NCI-H1092 (cell line): ENCODE measurements at regions not wholly inside any gene's neighbourhood (a gene's known extent, or its start where the extent isn't known, plus 50 kb on each side); places are given as distances from the start of the nearest gene placed in this dataset.

ENCODE experiments used
- DNase-seq: peaks from one replicate; lab custom pipeline; 2025; lab: John Stamatoyannopoulos, UW

GRCh38 chr15:93271871-93272270 is 182.9 kb upstream of the RGMA start:
- DNase-seq: no peak

DNA sequence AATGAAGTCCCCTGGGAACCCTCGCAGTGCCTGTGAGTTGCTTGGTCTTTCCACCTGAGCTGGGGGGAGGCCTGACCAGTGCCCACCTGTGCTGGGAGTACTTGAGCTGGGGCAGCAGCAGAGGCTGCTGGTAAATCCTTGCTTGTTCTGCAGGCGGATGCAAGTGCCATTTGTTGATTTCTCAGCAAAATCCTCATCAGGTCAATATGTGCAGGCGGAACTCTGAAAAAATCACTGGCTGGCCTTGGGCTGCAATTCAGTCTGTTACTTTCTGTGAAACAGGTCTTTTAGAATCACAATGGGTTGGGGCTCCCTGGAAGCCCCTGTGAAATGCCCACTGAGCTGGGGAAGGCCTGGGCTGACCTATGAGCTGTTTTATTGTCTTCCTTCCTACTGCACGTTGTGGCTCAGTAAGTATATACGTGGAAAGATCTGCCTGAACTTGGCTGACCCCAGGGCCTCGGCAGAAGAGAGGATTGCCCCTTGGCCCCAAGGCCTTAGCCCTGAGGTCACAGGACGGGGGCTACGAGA is 182.0 kb upstream of the RGMA start:
- DNase-seq: no peak

DNA sequence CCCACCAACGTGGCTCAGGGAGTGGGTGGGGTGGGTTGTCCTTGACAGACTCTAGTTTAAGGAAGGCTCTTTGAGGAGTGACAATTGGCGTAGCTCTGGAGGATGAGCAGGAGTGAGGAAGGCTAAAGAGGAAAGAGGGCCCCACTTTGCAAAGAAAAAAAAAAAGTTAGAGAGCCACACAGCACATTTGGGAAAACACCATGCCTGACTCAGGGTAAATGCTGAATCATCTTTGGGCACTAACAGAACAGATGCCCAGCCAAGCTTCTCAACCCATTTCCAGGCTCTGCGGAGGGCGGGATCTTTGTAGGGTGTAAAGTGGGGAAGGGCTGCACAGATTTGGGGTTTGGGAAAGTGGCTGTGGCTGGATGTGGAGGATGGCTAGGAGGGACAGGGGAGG is 179.1 kb upstream of the RGMA start:
- DNase-seq: no peak

- no peak for DNase-seq
Observed at GRCh38 chr15:93266291-93266690, 177.3 kb upstream of the RGMA start.

DNA sequence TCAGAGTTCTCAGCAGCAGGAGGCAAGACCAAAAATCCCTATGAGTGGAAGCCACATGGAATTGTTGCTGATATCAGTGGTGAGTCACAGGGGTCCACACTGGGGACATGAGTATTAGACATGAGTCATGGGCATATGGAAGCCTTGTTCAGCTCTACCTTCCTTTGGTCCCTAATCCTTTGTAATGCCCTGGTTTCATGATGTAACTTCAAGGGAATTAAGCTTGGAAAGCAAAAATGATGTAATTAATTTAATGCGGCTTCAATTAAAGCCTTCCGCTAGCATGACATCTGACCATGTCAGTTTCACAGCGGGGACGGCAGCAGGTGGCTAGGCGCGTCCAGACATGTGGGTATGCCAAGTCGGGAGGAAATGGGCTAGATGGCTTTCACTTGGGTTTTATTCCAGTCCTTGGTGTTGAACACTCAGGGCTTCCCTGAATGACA is 176.1 kb upstream of the RGMA start:
- DNase-seq: no peak

DNA sequence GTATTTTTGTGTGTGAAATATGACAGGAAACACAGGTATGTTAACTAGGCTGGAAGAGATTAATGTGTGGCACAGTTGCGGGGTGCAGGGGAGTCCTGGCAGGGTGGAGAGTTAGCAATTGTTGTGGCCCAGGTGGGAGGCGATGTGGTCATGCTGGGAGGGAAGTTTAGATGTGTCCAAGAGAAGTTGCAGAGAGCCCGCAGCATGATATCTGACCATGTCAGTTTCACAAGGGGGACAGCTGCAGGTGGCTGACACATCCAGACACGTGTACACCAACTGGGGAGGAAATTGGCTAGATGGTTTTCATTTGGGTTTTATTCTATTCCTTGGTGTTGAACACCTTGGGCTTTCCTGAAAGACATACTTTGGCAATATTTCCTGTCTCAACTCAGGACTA is 172.8 kb upstream of the RGMA start:
- no peak for DNase-seq

DNA sequence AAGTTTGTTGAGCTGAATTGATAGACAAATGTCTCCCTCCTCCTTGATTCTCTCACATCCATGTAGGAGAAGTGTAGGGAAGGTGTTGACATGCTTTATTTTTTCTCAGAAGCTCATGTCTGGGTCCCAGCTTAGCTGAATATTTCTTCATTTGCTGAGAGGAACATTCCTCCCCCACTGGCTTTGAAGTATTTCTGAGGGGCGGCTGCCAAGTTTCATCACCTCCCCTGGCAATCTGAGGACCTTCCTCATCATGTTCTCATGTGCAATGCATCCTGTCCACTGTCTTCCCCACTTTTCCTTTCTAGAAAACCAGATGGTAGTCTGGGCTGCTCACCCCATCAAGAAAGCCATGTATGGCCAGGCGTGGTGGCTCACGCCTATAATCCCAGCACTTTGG is 168.9 kb upstream of the RGMA start:
- no peak for DNase-seq

DNA sequence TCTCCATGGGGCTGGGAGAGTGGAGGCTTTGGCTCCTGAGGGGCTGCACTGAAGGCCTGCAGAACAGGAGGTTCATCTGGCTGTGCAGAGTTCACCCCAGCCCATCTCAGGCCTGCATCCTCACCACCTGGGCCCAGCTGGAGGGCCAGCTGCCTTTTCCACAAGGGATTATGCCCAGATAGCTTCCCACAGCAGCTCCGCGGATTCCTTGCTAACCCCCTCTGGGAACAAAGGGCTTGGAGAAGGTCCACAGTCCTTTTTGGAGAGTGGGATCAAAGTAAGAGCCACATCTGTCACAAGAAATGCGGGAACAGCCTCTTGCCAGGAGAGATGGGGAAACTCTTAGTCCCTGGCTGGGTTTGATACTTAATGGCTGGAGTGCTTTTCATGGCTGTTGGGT is 164.7 kb upstream of the RGMA start:
- no peak for DNase-seq

DNA sequence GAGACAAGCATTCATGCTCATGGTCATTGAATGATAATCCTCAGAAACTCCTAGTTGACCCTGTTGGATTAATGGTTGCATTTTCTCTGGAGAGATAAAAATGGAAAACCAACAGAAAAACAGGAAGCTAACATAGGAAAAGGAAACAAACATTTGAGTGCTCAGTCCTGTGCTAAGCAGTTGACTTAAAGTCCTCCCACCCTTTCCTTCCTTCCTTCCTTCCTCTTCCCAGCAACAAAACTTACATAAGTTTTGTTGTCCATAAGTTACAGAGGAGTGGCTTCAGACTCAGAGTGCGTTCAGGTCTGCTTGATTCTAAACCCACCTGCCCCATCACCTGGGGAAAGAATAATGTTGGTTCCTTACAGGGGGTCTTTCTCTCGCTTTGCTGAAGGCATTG is 163.8 kb upstream of the RGMA start:
- DNase-seq: no peak

- no peak for DNase-seq
Observed at GRCh38 chr15:93250950-93251349, 161.9 kb upstream of the RGMA start.

DNA sequence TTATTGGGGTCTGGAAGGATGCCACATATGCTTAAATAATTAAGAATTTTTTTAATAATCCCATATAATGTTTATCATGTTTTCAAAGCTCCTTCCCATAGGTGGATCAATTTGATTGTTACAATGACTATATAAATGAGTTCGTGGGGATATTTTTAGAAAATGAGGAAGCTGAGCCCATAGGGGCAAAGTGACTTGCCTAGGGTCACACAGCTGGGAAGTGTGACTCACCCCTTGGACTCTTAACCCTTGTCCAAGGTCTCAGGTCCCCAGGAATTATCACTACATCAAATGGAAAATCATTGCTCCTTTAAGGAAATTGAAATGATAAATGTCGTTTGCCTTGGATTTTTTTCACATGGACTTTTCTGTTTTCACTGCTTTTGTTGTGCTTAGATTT is 161.2 kb upstream of the RGMA start:
- DNase-seq: no peak

GRCh38 chr15:93249623-93250022 is 160.6 kb upstream of the RGMA start:
- no peak for DNase-seq

- DNase-seq: no peak
Observed at GRCh38 chr15:93247466-93248121, 158.6 kb upstream of the RGMA start.

GRCh38 chr15:93246266-93247242 is 157.5 kb upstream of the RGMA start:
- no peak for DNase-seq

GRCh38 chr15:93245661-93246042 is 156.6 kb upstream of the RGMA start:
- DNase-seq: no peak

DNA sequence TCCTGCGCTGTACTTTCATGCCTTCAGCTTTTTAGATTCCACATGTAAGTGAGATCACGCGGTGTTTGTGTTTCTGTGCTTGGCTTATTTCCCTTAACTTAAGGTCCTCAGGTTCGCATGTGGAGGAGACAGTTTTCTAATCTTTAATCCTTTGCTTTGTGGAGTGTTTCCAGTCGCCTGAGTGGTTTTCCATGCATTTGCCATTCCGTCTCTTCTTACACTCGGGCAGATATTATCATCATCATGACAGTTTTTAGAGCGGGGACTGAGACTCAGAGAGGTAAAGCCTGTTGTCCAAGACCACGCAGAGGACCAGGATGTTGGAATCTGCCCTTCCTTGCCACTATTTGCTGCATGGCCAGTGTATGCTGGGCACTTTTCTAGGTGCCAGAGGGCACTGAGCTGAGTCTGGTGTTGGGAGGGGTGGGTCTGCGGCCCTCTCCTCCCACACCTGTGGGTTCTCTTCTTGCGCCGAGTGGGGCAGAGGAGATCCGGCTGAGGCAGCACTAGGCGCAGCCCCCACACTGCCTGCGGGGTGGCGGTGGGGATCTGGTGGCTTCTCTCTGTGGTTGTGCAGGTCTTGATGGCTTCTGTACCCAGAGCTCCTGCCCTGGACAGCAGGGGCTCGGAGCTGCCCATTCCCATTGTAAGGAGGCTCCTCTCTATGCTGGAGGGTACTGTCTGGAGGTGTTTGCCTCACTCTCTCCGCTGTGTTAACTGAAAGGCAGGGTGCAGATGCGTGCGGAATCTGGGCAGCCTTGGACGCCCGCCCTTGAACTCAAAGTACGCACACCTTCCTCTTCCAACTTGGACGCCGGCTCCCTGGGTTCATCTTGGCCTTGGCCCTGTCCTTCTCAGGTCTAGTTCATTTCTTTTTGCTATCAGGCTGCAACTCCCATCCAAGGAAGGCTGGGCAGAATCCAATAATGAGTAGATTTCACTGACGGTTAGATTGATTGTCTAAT is 156.0 kb upstream of the RGMA start:
- no peak for DNase-seq

DNA sequence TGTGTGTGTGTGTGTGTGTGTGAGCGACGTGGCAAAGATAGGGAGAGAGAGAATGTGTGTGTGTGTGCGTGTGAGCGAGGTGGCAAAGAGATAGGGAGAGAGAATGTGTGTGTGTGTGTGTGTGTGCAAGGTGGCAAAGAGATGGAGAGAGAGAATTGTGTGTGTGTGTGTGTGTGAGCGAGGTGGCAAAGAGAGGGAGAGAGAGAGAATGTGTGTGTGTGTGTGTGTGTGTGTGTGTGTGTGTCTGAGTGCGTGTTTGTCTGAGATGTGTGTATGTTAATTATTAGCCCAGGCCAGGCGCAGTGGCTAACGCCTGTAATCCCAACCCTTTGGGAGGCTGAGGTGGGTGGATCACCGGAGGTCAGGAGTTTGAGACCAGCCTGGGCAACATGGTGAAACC is 154.6 kb upstream of the RGMA start:
- DNase-seq: no peak

GRCh38 chr15:93241696-93242585 is 152.9 kb upstream of the RGMA start:
- DNase-seq: no peak

- no peak for DNase-seq
Observed at GRCh38 chr15:93239993-93240392, 151.0 kb upstream of the RGMA start.

DNA sequence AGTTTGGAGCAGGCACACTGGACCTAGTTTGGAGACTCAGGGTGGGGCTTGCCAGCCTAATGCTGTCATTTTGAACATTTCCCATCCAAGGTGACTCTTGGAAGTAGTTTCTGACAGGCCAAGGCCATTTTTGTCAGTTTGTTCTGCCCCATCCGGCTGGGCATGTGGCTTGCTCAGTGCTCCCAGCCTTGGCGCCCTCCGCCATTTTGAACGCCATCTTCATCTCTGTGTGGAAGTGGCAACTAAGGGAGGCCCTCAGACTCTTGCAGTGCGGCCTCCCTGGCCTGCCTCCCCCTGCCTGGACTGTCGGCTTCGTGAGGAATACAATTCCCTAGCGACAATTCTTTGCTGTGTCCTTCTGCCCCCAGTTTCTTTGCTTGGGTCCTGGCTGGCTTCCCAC is 150.6 kb upstream of the RGMA start:
- DNase-seq: no peak

DNA sequence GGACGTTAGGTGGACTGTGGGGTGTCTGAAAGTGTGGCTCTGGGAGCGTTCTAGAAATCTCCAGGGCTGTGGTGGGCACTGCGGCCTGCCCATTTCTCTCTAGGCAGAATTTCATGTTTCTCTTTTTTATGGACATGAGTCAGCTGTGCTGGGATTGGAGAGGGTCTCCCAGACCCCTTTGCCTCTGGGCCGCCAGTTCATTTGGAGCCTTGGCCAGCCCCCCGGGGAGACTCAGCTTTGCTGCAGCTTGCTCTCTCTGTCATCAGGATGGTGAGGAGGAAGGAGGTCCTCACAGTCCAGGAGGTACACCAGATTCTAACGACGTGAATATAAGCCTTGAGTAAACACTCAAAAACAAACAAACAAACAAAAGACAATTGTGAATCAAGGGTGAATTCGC is 149.6 kb upstream of the RGMA start:
- no peak for DNase-seq
